CMK (cell line): ENCODE measurements at regions not wholly inside any gene's neighbourhood (a gene's known extent, or its start where the extent isn't known, plus 50 kb on each side); places are given as distances from the start of the nearest gene placed in this dataset.
"Not testable (repeated sequence)": the region's sequence is repeated elsewhere in the genome, so short reads cannot be mapped to it uniquely, and the experiment has no call there.

Experiments
- DNase-seq: peaks from one replicate; pipeline ENCODE4 v3.0.0-alpha.2; 2010; ENCODE audit warnings: low read depth

DNA sequence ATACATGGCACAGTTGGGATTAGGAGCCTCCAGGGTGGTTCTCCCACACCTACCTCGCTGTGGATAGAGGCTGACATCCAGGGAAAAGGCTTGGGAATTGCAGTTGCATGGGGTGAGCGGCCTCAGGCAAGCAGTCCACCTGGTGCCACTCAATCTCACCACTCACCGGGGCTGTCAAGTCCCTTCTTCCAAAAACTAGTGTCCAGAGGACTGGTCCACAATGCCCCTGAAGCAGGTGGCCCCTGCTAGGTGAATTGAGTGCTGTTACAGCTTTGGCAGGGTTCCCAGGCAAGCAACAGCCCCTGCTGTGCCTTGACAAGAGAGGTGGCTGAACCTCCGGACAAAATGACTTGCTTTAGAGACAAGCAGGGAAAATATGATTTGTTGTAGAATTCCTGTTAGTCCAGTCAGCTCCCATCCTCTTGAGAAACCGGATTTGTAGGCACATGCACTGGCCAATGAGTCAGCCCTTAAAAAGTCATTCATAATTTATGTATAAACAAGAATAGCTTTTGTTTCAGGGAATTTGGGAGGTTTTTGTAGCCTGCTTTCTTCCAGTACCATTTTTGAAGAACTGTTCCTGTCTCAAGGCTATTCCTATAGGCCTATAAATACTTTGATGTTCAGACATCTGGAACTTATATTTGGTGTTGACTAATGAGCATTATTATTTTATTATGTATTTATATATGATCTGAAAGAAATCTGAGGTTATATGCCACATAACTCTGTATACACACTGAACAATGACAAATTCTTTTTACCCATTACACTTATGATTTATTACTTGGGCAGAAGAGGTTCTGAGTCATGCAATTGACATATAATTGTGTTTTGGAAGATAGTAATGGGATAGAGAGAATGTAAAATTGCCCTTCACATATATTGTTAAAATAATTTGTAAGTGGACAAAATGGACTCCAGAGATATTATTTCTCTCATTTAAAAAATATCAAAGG is 411.1 kb downstream of the ACTL7B start:
- no peak for DNase-seq

GRCh38 chr9:108443741-108444140 is 412.0 kb downstream of the ACTL7B start:
- DNase-seq: no peak

DNA sequence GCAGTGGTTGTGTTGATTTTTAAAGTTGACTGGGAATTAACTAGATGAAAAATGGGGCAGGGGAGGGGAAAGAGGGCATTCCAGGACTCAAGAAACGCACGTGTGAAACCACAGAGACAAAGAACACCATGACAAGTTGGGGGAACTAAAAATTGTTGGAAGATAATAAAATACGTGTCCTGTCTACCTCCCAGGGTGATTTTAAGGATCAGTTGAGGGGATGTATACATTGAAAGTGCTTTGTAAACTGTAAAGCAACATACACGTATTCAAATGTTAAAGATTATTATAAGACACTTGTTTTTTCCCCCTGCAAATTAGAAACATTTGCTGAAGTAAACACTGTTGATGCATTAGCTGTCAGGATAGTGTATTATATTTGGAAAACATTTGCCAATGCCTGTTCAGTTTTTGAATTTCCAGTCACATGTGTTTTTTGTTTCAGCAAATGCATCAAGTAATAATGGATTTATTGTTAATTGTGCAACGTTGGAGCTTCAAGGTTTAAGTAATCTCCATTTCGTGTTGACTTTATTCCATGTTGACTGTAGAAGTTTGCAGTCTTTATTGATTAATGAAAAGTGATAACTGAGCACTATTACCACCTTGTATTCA is 412.7 kb downstream of the ACTL7B start:
- no peak for DNase-seq

- no peak for DNase-seq
Observed at GRCh38 chr9:108442627-108443018, 413.2 kb downstream of the ACTL7B start.

DNA sequence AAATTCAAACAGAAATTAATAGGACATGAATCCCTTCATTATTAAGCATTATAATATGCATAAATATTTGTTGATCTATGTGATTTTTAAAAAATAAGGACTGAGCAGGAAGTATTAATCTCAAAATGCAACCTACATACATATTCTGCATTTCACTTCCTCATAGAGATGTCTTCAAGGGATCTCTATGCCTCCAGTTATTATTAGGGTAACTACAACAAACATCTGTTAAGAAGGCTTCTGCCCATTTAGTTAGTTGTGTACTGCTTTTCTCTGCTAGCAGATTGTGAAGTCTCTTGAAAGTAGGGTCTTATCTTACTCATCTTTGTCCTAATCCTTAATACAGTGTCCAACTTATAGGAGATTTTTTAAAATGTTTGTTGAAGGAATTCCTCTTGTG is 414.1 kb downstream of the ACTL7B start:
- DNase-seq: no peak

GRCh38 chr9:108441251-108441650 is 414.5 kb downstream of the ACTL7B start:
- no peak for DNase-seq

GRCh38 chr9:108439947-108440346 is 415.8 kb downstream of the ACTL7B start:
- no peak for DNase-seq

DNA sequence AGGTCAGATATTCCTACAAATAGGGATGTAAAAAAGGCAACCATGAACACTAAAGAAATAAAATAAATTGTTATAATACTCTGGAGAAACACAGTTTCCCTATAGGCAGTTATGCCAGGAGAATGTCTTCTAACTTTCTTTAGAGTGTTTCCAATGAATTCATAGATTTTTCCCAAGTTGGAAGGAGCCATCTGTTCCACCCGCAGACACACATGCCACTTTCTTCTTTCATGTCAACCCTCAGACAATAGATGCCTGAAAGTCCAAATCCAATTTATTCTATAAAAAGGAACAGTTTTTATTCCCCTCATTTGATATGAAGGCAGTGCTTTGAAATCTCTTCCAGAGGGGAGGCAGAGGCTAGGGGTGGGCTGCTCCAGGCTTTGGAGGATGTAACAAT is 418.1 kb downstream of the ACTL7B start:
- no peak for DNase-seq

- no peak for DNase-seq
Observed at GRCh38 chr9:108436448-108436847, 419.3 kb downstream of the ACTL7B start.

DNA sequence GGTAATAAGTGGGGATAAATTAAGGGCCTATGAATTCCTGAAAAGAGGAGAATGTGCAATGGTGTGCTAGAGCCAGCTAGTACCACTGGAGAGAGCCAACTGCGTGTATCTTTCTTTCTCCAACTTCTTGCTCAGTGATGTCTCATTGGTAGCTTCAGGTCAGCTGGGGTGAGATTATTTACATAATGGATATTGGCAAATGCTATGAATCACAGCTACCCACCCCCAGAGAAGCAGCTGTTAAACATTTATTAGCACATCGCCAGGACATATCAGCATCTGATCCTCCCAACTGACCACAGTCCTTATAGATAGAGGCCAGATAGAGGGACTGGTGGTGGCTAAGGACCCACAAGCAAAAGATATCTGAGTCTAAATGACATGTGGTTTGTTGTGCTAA is 421.3 kb downstream of the ACTL7B start:
- no peak for DNase-seq

- DNase-seq: no peak
Observed at GRCh38 chr9:108434036-108434435, 421.8 kb downstream of the ACTL7B start.

- no peak for DNase-seq
Observed at GRCh38 chr9:108430655-108431054, 425.1 kb downstream of the ACTL7B start.

DNA sequence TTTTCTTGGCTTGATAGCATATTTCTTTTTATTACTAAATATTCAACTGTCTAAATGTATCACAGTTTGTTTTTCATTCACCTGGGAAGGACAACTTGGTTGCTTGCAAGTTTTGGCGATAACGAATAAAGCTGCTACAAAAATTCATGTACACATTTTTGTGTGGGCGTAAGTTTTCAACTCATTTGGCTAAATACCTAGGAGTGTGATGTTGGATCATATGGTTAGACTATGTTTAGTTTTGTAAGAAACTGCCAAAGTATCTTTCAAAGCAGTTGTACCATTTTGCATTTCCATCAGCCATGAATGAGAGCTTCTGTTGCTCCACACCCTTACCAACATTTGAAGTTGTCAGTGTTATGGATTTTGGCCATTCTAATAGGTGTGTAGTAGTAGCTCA is 428.0 kb downstream of the ACTL7B start:
- no peak for DNase-seq

DNA sequence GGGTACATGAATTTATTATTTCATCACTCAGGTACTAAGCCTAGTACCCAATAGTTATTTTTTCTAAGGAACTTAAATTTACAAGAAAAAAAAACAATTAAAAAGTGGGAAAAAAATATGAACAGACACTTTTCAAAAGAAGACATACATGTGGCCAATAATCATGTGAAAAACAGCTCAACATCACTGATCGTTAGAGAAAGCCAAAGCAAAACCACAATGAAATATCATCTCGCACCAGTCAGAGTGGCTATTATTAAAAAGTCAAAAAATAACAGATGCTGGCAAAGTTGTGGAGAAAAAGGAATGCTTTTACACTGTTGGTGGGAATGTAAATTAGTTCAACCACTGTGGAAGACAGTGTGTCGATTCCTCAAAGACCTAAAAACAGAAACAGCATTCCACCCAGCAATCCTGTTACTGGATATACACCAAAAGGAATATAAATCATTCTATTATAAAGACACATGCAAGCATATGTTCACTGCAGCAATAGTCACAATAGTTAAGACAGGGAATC is 429.3 kb downstream of the ACTL7B start:
- not testable (repeated sequence) for DNase-seq

- DNase-seq: no peak
Observed at GRCh38 chr9:108423433-108423832, 432.4 kb downstream of the ACTL7B start.

GRCh38 chr9:108419379-108419778 is 436.4 kb downstream of the ACTL7B start:
- DNase-seq: no peak

GRCh38 chr9:108417726-108418125 is 438.1 kb downstream of the ACTL7B start:
- DNase-seq: no peak

GRCh38 chr9:108417312-108417711 is 438.5 kb downstream of the ACTL7B start:
- DNase-seq: no peak

- no peak for DNase-seq
Observed at GRCh38 chr9:108416324-108416723, 439.5 kb downstream of the ACTL7B start.

DNA sequence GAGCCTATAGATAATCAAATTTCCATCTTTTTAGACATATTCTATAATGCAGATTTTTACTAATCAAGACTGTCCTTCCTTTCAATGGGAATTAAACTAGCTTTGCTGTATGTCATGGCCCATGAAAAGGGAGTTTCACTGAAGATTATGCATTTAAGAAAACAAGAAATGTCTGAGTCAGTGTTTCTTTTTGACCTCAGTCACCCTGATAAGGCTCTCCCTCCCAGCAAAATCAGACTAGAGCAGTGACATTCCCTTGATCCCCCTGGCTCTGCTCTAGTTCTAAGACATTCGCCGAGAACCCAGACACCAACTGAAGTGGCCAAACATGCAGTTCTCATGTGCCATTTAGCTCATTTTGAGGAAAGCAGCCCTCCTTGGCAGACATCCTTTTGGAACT is 442.0 kb downstream of the ACTL7B start:
- DNase-seq: no peak

DNA sequence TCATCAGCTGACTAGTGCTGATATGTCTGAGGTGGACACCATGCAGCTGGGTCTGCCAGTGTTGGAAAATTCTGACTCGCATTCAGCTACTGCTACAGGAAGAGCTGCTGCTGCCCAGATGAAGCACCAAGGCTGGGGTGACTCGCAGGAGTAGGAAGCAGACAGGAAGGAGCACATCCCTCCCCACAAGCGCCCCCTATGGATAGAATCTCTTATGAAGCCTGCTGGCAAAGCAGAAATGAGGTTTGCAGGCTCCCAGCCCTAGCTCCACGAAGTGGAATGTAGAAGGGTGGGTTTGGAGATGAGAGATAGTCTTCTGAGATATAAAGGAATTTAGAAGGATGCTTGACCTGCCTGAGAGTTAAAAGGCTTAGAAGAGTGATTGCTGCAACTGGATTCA is 443.0 kb downstream of the ACTL7B start:
- no peak for DNase-seq

GRCh38 chr9:108411632-108412031 is 444.2 kb downstream of the ACTL7B start:
- no peak for DNase-seq

DNA sequence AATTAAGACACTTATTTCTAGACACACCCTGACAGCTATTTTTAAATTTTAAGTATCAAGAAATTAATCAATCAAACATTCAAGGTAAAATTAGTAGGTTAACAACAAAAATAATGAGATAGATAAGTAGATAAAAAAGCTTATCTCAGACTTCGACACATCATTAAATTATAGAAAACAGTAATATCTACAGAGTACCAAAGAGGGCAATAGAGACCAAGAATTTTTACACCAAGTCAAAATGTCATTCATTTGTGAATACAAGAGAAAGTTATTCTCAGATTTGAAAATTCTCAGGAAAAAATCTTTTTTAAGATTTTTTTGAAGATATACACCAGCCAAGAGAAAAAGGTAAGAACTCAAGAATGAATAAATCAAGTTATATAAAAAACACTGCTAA is 445.6 kb downstream of the ACTL7B start:
- no peak for DNase-seq
